IMR-90 (cell line): ENCODE measurements at regions not wholly inside any gene's neighbourhood (a gene's known extent, or its start where the extent isn't known, plus 50 kb on each side); places are given as distances from the start of the nearest gene placed in this dataset.

Experiments
- BHLHE40 ChIP-seq: fragments of 150-350 bp; IDR thresholded peaks from 2 replicates; pipeline ENCODE4 v1.6.1; 2016; ENCODE audit warnings: mild to moderate bottlenecking, low read depth, low read length
- CEBPB ChIP-seq: IDR thresholded peaks from 2 replicates; pipeline ENCODE4 v1.6.1; 2012; ENCODE audit warnings: low read depth, low read length, improper control_type of control experiment
- CTCF ChIP-seq: conservative IDR thresholded peaks from 2 replicates; pipeline ENCODE4 v1.5.1; 2012; ENCODE audit warnings: mild to moderate bottlenecking, low read depth, low read length, improper control_type of control experiment
- MAFK ChIP-seq: IDR thresholded peaks from 2 replicates; pipeline ENCODE4 v1.6.1; 2012; ENCODE audit warnings: low read depth, low read length, improper control_type of control experiment
- MAZ ChIP-seq: IDR thresholded peaks from 2 replicates; pipeline ENCODE4 v1.6.1; 2012; ENCODE audit warnings: low read depth, mild to moderate bottlenecking, low read length, improper control_type of control experiment, moderate library complexity, borderline replicate concordance
- MXI1 ChIP-seq: IDR thresholded peaks from 2 replicates; pipeline ENCODE4 v1.6.1; 2012; ENCODE audit warnings: low read depth, mild to moderate bottlenecking, low read length, moderate library complexity, borderline replicate concordance
- POLR2A ChIP-seq: IDR thresholded peaks from 2 replicates; pipeline ENCODE4 v1.6.1; 2012; ENCODE audit warnings: mild to moderate bottlenecking, low read depth, low read length
- RAD21 ChIP-seq: IDR thresholded peaks from 2 replicates; pipeline ENCODE4 v1.6.1; 2012; ENCODE audit warnings: low read length, improper control_type of control experiment
- RCOR1 ChIP-seq: IDR thresholded peaks from 2 replicates; pipeline ENCODE4 v1.6.1; 2012; ENCODE audit warnings: mild to moderate bottlenecking, low read length, improper control_type of control experiment; ENCODE audit not compliant: insufficient replicate concordance
- RFX5 ChIP-seq: IDR thresholded peaks from 2 replicates; pipeline ENCODE4 v1.8.0; 2012; ENCODE audit warnings: low read depth, mild to moderate bottlenecking, low read length, moderate library complexity
- SMC3 ChIP-seq: fragments of 150-350 bp; IDR thresholded peaks from 2 replicates; pipeline ENCODE4 v1.6.1; 2016; ENCODE audit warnings: low read depth, mild to moderate bottlenecking, antibody characterized with exemption, low read length, moderate library complexity
- USF2 ChIP-seq: fragments of 150-350 bp; IDR thresholded peaks from 2 replicates; pipeline ENCODE4 v1.6.1; 2017; ENCODE audit warnings: mild to moderate bottlenecking, antibody characterized with exemption, low read length, low read depth

- no peak for TF ChIP-seq RCOR1
- no peak for TF ChIP-seq CTCF
- TF ChIP-seq POLR2A: no peak
- TF ChIP-seq MAZ: no peak
- TF ChIP-seq BHLHE40: no peak
- TF ChIP-seq CEBPB: no peak
- peak; percentile 97 for TF ChIP-seq MAFK
- TF ChIP-seq MXI1: no peak
- no peak for TF ChIP-seq RAD21
- TF ChIP-seq SMC3: no peak
- no peak for TF ChIP-seq USF2
- no peak for TF ChIP-seq RFX5
These were observed 56.0 kb upstream of the FNDC3A start for GRCh38 chr13:48919751-48920150.
